HG03558 (cell line): ENCODE measurements at regions not wholly inside any gene's neighbourhood (a gene's known extent, or its start where the extent isn't known, plus 50 kb on each side); places are given as distances from the start of the nearest gene placed in this dataset.

ENCODE experiments used
- ATAC-seq: cut with Tn5 transposase; IDR thresholded peaks from one replicate; pipeline ENCODE4 v1.9.1; 2021; ENCODE audit warnings: moderate number of reproducible peaks; ENCODE audit not compliant: unreplicated experiment; ENCODE audit errors: extremely low read depth

DNA sequence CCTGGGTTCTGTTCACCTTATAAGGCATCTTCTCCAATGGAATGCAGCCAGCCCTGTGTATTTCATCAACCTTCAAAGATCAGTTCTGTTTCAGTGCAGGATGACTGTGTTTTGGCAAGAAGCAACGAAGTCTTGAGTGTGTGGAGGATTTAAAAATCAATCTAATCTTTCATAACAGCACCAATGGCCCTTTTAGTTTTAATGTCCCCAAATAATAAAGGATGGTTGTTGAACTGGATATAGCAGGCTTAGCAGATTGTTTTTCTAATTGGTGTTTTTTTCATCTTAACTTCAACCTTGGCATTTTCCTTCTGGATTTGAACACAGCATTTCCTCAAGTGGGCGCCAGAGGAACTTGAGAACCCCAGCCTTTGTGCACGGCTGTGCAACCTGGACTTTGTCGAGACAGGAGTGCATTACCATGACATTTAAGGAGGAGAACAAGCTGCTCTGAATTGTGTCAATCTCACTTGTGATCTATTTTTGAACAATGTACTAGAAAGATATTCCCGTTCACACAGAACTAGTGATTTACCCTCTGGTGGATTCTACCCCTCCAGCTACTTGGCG is 313.3 kb upstream of the AKR1E2 start:
- no peak for ATAC-seq

DNA sequence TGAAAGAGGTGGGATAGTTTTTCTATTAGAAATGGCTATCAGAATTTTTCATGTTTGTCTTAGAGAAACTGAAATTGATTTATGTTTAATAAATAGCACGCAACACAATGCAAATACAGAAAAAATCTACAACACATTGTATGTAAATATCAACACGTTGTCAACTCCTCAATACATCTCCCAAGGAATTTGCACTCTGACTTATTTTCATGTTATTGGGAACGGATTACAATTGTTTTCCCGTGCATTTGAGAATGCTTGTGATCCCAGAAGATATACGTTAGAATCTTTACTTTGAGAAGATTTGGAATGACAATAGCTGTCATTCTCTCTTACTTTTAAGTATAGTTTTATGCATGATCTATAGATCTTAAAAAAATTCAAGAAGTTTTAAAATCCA is 313.8 kb upstream of the AKR1E2 start:
- no peak for ATAC-seq

DNA sequence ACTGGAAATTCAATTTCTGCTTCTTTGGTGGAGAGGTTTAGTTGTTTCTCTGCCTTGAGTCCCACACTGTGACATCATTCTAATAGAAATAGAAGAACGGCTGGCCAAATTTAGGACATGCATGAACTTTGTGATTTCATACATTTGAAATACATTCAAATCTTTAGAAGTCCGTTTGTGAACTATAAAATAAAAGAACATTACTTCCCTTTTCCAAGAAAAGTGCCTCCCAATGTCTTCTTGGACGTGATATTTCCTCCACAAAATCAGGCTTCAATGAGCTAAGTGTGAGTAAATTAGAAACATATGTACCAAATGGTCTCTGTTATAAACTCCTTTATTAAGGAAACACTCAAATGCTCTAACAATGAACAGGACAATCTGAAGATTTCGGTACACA is 314.5 kb upstream of the AKR1E2 start:
- no peak for ATAC-seq

DNA sequence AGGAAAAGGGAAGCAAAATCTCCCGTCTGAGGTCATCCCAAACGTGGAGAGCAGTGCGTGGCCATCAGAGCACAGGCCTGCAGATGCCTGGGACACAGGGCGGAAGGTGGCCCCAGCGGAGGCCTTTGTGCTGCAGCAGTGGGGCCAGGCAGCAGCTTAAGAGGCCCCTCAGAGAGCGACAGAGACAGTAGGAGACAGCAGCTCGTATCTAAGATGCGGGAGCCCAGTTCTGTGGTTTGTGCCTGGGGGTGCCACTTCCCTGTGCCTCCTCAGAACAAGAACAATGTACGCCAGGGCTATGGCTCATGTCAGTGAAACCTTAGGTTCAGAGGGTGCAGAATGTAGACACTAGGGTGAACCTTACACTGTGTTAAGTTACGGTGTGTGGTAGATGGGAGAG is 316.6 kb upstream of the AKR1E2 start:
- ATAC-seq: no peak

DNA sequence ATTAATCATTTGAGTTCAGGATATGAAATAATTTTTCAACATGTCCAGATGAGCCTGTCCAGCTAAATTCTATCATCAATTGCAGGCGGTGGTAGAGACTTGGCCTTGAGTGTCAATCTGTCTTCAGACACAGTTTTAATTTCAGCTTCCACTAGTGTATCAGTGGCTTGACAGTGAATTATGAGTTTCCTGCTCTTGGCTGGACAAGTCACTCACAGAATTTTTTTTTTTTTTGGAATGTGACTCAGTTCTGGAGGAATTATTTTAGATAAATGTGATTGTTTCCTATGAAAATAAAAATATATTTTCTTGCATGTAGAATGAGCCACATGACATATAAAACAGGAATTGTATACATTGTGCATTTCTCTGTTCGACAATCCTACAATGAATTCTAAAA is 319.9 kb upstream of the AKR1E2 start:
- no peak for ATAC-seq

DNA sequence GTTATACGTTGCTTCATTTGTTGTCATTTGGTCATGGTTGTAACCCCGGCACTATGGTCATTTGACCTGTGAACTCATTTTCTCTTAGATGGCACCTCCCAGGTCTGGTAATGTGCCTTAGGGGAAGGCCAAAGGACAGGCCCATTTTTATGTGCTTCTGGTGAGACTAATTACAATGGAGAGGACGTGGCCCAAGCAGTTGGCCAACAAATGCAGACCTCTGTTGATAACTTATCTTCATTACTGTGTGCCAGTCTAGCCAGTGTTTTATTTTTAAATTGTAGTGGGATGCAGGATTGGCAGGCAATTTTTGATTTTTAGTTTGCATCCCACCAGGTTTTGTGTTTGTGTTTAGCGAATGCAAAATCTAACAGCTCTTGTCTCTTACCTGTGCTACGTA is 321.5 kb upstream of the AKR1E2 start:
- no peak for ATAC-seq

DNA sequence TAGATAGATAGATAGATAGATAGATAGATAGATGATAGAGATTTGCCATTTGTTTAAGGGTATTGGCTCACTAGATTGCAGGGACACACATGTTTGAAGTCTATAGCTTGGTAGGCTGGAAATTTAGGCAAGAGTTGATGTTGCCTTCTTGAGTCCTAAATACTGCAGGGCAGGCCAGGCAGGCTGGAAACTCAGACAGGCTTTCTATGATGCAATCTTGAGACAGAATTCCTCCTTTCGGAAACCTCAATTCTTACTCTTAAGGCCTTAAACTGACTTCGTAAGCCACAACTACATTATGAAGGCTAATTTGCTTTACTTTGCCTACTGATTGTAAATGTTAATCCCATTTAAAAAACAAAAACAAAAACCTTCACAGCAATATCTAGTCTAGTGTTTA is 322.9 kb upstream of the AKR1E2 start:
- no peak for ATAC-seq

DNA sequence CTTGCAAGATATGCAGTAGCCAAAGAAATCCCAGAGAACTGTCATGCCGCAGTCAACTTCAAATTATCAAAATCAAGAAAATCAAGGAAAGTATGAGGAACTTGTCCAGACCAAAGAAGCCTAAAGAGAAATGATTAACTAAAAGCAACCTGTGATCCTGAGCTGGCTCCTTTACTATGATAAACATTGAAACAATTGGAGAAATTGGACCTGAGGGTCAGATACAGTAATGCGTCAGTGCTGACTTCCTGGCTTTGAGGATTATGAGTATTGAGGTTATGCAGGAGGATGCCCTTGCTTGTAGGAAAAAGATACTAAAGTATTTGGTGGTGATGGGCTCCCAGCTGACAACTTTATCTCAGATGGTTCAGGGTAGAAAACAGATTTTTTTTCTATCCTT is 324.7 kb upstream of the AKR1E2 start:
- no peak for ATAC-seq

DNA sequence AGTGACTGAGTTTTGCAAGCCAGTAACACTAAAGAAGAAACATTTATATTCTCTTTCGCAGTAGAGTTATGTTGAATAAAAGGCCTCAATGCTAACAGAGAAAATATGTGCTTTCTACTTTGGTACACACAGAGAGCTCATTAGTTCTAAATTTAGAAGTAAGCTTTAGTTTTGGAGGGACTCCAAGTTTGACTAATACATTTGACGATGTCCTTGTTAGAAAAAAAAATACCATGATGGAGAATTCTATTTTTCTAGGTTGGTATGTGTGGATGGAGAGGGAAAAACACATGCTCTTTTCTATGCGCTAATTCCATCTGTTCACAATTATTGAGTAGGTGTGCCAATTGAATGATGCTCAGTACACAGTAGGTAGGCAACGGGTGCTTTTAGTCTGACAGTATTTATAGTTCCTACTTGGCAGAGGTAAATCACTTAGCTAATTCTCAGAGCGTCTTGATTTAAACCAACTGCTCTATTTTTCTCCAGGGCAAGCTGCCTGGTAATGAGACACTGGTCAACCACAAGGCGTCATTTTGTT is 327.2 kb upstream of the AKR1E2 start:
- ATAC-seq: no peak

DNA sequence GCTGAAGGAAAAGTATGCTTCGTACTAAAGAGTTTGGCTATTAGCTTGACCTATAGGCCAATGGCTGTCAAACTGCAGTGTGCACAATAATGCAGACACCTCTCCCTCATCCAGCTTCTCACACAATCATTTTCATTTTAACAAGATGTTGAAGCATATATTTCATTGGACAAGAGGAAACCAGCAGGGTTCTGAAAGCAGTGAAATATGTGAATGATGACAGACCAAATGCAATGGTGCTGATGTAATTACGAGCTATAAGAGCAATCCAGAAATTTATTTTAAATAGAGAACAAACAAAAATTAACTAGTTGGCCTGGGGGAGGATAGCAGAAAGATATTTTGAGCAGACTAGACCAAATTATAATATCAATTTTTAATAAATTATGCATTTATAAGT is 331.5 kb upstream of the AKR1E2 start:
- ATAC-seq: no peak

DNA sequence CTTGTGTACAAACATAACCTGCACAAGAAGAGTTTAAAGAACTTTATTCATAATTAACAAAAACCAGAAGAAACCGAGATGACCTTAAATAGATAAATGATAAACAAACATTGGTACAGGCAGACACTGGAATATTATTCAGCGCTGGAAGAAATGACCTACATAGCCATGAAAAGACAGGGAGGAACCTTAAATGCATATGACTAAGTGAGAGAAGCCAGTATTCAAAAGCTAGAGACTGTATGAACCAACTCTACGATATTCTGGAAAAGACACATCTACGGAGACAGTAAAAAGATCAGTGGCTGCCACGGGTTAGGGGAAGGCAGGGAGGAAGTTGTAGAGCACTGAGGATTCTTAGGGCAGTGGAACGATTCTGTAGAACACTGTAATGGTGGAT is 333.8 kb upstream of the AKR1E2 start:
- no peak for ATAC-seq

DNA sequence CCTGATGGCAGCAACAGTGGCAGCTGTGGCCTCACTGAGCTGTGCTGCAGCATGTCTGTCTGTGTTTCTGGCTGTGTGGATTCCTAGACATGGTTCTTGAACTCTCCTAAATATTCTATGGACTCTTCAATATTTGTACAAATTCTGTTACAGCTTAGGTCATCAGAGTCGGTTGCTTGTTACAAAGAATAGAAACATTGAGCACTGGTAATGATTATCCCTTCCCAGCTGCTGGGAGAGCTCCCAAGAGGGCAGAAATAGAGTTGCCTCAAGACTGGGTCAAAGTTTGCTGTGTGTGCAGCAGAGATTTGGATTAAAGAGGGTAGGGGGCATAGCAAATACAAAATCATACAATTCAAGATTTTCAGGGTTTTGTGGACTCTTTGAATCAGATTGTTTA is 337.1 kb upstream of the AKR1E2 start:
- no peak for ATAC-seq

DNA sequence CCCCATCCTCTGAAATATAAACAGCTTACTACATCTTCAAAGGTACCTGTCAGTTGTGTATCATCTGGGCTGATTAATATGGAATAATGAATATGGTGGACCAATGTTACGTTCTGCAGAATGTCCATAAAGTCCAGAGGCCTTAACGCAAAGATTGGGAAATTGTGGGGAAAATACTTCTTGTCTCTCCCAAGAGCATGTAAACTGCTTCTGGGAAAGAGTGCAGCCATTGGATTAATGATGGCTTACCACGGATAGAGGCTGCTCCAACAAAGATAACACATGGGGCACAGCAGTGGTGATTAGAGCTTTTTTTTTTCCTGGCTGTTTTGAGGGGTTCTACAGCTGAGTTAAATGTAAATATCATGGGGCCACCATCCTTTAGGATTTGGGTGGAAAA is 340.4 kb upstream of the AKR1E2 start:
- ATAC-seq: no peak

DNA sequence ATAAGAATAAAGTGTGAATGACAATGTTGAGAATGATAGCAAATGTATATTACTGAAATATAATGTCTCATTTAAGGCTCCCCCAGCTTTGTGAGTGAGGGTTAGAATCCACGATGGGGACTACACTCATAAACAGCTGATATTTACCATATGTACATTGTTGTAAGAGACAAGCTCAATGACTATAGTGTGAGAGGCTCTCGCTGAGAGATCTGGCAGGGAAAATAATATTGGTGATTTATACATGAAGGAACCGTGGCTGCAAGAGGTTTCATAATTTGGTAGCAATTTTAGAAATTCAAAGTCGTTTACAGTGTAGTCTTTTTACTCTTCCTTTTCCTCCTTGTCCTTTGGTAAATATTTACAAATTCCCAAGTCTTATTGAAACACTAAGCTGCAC is 342.2 kb upstream of the AKR1E2 start:
- no peak for ATAC-seq

DNA sequence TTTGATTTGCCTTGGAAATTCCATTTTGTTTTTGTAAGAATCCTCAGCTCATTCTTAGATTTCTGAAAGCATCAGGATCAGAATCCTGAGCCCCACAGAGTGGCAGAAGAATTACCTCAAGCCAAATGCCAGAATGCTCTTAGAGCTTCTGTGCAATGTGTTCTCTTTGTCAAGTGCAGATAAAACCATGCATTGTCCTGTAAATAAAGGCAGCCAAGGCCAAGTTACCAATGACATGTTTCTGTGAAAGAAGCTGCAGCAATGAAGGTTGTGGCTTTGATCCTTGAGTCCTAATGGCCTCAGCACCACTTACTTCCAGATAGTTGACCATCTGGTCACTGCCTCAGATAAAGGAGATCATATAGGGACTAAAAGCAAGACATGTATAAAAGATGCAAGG is 343.3 kb upstream of the AKR1E2 start:
- no peak for ATAC-seq

DNA sequence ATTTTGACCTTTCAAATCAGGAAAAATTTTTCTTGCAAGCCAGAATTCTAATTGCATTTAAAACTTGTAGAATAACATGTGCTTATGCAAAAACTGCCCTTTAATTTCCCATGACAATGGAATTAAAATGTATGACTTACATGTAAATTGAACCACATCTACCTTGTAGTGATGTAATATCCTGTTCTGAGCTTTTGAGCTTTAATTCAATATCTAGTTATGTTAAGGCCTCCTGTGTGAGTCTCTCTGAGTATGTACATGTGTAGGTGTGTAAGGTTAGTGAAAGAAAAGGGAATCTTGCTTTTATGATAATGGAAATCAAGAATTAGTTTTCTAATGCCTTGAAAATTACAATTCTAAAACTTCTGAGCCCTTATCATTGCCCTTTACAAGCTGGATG is 344.8 kb upstream of the AKR1E2 start:
- ATAC-seq: no peak

DNA sequence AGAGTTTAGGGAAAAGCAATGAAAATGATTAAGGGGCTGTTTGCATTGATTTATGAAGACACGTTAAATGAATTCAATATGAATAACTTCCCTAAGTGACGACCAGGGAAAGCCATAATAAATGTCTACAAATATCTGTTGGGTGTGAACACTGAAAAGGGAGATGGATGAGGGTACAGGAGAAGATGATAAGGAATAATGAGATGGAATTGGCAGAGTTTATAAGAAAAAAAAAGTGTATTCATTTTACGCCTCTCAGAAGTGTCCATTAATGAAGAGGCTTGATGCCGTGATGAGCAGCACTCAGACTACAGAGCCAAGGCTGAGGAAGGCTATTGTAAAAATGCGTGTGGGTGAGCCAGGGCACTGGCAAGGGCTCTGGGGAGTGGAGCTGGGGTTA is 346.7 kb upstream of the AKR1E2 start:
- no peak for ATAC-seq

DNA sequence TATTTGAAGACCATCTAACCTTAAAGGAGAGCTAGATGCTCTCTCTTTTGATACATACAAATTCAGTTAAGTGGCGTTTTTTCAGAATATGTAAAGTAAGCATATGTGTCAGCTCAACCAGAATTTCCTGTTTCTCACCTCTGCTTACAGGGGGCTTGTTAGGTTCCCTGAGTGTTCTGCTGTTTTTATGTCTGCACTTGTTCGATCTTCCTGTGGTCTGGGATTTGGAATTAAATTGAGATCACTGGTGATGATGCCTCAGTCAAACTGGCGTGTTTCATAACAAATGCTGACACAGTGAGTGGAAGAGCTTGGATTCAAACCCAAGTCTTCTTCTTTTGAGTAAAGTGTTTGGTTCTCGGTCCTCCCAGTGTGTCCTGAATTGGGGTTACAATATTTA is 348.3 kb upstream of the AKR1E2 start:
- no peak for ATAC-seq

DNA sequence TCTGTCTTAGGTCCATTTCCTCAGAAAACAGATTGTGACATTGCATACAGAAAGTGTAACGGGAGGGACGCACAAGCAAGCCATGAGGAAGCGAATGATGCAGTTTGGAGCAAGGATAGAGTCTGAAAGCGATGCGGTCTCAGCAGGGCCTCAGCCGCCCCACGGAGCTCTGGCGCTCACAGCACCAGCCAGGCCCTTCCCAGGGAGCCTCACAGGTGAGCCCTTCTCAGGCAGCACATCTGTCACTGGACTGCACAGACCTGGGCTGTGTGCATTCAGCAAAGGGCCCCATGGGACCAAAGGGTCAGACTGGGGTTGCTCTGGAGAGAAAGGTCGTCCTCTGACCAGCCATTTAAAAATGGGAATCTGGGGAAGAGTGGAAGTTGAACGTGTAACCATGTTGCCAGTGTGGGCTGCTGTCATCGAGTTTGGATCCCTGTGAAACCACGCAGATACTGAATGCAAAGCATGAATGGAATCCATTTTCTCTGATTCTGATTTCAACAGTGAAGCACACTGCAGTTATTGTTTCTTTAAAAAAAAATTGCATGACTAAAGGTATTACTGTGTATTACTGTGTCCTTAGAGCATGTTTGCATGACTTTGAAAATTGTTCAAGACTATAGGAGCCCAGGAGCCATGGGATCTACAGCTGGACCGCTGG is 350.0 kb upstream of the AKR1E2 start:
- ATAC-seq: no peak

DNA sequence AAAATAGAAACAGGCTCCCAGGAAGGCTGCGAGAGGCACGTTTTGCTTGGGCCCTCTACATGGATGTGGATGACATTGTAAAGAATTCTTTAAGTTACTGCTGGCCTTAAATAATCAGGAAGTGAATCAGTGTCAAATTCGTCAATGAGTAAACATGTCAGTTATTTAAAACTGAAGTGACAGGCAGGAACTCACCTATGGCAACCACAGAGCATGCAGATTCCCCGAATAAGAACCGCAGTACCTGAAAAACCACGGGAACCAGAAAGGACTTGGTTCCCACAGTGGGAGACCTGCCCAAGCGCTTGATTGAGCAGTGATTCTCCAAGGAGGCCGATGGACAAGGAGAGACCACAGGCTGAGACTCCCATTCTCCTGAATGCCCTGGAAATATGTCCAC is 351.2 kb upstream of the AKR1E2 start:
- ATAC-seq: no peak

DNA sequence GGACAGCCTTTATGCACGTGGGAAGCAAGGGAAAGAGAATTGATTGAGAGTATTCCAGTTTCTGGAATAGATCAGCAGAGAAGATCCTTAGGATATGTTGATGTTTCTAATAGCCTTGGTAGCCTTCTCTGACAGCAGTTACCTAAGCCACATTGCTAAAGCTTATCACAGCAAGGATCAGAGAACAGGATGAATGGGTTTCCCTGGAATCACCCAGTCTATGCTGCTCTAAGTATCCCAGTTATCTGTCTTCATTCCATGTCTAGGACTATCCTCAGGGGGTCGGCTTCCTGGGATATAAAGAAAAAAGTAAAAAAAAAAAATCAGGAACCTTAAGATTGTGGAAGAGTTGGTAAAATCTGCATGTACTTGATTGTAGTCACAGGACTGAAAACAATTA is 352.0 kb upstream of the AKR1E2 start:
- no peak for ATAC-seq

DNA sequence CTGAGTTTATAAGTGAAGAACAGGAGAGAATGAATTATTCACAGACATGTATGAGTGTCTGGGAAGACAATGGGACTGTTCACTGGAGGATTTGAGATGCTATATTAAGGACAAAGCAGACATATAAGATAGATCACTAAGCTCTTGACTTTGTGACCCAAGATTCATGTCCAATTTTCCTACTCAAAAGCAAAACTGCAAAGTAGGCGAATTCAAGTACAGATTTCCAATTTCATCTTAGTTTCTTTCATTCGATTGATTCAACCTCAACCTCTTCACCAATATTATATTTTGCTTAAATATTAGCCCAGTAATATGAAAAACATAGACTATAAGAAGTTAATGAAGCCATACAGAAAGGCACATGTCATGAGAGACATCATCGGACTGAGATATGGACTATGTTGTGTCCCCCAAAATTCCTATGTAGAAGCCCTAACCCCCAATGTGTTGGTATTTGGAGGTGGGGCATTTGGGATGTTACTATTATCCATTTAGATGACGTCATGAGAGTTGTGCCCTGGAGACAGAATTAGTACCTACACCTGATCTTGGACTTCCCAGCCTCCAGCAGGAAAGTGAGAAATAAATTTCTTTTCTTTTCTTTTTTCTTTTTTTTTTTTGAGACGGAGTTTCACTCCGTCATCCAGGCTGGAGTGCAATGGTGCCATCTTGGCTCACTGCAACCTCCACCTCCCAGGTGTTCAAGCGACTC is 353.7 kb upstream of the AKR1E2 start:
- ATAC-seq: no peak
